NCI-H2227 (cell line): ENCODE measurements at regions not wholly inside any gene's neighbourhood (a gene's known extent, or its start where the extent isn't known, plus 50 kb on each side); places are given as distances from the start of the nearest gene placed in this dataset.
"Not testable (repeated sequence)": the region's sequence is repeated elsewhere in the genome, so short reads cannot be mapped to it uniquely, and the experiment has no call there.

Experiments used
- DNase-seq: peaks from one replicate; lab custom pipeline; 2025; ENCODE audit not compliant: unreplicated experiment; lab: John Stamatoyannopoulos, UW

DNA sequence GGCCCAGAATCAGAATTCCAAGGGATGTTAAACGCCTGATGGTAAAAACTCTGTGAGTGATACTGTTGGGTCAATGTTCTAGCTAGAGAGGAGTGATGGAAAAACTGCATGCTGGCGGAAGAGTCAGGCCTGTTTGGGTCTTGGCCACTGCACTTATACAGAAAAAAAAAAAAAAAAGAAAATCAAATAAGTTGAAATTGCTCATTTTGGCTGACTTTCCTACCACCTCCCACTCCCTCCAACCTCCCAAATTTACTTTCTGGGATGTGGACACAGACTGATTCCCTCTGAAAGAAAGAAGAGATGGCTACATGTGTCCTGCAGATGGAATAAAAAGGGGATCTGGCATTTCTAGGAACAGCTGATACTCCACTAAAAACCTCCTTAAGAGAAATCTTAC lies 234.1 kb upstream of the GIMD1 start:
- no peak for DNase-seq

DNA sequence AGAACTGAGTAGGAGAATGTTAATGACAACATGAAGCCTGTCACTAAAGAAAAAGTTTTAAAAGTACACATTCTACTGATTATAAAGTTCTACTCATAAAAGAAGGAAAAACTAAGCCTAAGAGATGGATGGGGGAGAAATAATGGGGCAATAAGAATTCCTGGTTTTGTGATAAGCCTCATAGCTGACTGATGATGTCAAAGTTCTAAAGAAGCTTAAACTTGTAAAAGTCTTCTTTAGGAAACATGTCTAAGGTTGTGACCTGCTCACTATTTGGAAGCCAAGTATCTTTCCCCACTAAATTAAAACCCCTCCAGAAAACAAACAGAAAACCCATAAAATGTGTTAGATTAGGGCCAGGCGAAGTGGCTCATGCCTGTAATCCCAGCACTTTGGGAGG lies 232.9 kb upstream of the GIMD1 start:
- no peak for DNase-seq

DNA sequence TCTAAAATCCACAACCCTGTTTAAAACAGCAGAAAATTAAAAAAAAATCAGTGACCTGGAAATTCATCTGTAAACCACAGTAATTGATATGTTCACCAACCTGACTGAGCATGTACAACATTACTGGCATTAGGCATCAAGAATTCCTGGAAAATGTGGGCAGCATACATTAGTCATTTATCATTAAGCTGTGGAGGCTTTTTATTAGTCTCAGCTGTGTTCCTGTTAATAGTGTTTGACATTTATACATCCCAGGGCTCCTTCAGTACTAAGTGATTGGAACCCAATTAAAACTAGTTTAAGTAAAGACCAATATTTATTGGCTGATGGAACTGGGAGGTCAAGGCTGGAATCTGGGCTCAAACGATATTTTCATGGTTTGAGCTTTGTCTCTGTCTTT lies 227.3 kb upstream of the GIMD1 start:
- DNase-seq = no peak

DNA sequence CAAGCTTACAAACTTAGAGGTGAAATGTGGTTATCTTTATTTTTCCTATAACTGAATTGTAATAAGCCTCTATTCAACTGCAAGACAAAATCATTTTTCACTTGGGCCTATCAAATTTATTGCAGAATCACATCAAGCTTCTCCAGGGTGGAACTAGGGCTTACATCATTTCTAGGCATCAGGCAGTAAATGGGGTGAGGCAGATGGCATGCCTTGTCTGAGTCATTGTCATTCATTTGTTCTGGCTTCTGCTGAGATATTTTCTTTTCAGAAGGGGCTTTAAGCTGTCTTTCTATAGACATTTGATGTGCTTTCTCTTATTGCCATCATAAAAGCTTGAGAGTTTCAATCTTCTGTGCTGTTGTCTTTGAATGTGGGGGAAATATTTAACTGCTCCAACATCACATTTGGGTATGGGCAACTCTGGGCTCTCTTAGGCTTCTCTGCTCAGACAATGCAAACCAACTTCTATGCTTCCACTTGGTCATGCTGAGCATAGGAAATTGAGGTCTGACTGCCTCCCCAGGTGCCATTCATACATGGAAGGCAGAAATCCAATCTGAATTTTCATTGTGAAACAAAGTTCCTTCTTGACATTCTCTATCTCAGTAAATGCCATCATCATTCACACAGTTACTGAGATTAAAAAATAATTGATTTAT lies 225.8 kb upstream of the GIMD1 start:
- DNase-seq = no peak

DNA sequence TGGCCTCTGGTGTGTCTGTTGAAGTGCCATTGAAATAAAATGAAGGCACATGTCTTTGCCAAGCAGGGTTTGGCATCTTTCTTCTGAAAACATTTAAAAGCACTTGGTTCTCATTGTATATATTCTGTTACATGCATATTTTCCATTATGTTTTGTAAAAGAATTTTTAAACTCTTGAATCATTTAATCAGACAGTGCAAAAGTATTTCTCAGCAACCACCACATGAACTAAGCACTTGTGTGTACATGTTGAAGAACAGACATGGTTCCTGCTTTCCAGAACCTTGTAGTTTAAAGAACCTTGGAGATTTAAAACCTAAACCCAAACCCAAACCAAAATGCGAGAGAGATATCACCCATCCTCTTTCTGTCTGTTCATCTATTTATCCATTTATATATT lies 220.3 kb upstream of the GIMD1 start:
- DNase-seq = no peak

DNA sequence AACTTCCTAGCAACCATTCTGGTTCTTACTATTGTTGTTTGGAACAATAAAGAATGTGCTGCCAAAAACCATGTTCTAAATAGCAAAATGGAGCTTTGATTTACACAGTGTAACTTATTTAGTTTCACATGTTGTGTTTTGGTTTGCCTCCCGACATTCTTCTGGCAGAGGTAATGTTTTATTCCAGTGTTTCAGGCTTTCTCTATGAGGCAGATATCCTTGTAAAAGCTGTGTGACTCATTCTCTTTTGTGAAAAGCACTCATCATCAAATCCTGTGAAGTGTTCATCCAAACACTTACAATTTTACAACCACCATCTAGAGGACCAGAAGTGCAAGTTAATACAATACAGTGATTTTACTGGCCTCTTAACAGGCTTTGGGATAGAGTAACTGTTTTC lies 219.0 kb upstream of the GIMD1 start:
- no peak for DNase-seq

DNA sequence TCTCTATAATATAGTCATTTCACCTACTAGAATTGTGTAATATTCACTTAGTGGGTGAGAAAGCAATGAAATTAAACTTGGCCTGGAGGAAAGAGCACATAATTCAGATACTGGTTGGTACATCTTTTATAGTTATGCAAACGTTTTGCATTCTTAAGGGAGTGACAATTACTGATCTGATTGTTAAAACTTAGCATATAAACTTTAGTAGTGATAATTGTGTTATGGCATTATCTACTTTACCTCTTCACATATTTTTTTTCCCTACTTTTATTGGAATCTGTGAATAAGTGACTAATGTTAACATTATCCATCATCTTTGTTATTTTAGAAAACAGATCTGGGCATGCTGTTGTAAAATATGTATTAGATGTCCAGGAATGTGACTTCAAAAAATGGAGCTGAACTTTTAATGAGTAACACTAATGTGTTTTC lies 217.4 kb upstream of the GIMD1 start:
- DNase-seq = no peak

DNA sequence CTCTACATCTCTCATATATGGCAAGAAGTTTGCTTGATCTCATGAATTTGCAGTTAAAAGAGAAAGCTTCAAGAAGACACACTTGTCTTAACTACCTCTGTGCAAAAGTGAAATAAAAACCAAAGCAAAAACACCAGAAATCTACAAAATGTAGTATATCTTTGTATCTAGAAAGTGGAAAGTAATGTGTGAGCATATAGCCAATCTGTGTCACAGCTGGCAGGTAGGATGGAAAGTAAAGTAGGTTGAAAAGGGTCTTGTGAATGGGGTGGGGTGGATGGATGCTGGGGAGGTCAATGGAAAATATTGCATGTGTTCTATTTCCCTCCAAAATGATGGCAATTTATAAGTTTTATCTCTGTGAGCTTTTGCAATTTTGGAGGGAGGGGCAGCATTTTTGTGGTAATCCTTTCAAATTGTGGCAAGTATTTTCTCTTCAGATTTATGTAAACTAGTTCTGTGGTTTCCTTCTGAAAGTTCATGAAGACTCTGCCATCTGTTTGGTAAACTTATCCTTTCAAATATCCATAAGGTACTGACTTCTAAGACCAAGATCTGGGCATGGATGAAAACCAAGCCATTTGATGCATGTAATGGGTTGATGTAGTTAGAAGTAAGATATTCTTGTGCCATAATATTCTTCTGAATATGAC lies 215.9 kb upstream of the GIMD1 start:
- no peak for DNase-seq

DNA sequence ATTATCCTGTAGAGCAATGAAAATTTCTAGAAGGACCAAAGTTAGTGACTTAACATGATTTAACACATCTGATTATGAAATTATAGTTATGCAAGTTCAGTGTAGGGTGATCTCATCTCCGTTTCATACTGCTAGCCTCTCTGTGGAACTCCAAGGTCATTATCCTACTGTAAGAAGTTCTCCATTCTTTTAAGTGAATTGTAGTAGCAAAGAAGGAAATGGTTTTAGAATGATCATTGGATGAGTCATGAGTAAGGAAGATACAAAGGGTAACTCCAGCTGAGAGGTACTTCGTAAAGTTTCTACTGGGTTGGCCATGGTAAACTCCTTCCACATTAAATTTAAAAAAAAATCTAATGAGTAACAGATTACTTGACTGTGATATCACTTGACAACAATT lies 215.0 kb upstream of the GIMD1 start:
- DNase-seq = no peak

DNA sequence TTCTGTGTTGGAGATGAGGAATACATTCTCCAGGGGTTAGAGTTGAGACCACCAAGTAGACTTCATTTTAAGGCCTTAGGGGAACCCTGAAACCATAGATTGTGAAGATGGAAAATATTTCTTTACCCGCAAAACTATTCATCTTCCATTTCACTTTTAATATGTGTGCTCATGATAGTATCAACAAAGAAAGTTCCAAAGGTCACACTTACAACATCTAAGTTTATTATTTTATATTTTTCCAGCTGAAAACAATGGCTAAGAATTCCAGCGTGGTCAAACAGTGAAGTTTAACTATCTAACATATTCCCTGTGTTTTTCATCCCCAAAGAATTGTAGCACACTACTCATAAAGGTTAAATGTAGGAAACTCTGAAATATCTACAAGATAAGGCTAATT lies 214.5 kb upstream of the GIMD1 start:
- no peak for DNase-seq

DNA sequence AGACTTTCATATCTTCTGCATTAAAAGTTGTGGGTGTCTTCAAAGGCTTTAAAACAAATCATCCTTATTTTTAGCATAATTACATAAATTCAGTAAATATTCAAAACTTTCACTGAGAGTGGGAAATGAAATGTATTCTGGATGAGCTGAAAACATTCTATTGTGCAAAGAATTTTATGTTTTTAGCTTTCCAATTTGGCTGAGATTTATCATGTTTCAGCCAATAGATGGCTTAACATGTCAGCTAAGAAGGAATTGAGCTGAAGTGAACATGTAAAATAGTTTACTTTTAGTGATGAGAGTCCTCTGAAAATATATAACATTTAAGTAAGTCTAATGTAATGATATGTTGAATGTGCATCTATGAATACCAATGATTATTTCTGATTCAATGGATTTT lies 213.5 kb upstream of the GIMD1 start:
- no peak for DNase-seq

DNA sequence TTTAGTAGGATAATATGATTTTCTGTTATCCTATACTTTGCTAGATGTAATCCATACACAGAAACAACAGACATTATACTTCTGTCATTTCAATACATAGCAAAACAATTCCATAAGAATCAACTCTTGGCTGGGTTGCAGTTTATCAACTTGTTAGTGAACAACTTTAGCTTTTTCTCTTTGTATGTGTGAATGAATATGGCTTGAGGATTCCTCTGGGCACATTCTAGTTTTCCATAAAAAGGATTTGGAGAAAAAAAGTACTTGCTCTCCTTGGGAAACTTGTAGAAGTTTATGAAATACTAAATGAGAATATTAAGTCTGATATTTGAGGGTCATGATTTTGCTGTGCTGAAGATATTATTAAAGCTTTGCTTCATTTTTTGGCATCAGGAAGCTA lies 210.7 kb upstream of the GIMD1 start:
- no peak for DNase-seq

DNA sequence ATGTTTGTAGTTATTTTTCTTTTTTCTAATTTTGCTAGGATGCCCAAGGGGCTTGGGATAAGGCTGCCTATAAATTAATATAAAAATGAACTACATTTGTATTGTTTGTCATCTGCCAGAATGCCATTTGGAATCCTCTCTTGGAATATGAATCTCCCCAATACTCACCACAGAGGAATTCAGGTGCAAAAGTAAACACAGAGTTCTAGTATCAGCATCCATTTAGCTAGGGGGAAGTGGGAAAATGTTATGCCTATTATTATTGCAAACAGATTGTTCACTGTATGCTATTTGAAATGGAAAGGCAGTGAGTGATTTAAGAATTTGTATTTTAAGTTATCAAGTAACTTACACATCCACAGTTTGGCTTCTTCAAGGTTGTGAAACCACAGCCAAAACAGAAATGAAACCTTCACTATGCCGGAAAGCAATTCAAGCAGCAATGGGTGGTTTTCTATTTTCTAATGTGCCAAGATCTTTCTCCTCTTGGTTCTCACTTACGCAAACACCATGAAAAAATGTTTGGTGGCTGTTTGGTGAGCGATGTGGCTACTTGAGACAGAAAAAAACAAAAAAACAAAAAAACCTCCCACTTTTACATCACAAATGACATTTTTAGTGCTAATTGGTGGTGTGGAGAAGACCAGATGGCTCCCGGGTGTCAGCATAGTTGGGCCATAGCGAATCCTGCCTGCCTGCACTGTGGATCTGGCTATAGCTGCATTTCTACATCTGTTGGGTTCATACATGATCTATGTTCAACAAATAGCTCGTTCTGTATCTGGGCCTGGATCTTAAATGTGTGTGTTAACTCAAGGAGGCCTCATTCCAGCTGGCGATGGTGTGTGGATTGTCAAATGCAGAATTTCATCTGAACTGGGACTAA lies 200.8 kb upstream of the GIMD1 start:
- no peak for DNase-seq

DNA sequence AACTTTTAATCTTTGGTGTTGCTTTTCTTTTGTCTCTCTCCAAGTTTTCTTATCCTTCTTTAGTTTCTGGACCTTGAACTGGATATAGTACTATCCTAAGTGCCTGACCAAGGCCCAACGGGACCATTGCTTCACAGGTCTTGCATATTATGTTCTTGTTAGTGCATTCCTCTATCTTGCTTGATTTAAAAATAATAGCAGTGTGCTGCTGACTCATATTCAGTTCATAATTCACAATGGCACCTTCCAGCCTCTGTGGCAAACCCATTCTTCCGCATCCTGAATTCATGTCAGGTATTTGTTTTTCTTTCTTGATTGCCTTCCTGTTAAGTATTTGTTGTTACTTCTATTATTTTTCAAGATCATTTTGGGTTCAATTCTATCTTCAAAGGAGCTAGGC lies 197.1 kb upstream of the GIMD1 start:
- DNase-seq = no peak

DNA sequence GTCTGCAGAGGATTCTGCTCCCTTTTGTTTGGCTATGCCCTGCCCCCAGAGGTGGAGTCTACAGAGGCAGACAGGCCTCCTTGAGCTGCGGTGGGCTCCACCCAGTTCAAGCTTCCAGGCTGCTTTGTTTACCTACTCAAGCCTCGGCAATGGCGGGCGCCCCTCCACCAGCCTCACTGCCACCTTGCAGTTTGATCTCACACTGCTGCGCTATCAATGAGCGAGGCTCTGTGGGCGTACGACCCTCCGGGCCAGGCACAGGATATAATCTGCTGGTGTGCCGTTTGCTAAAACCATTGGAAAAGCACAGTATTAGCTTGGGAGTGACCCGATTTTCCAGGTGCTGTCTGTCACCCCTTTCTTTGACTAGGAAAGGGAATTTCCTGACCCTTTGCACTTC lies 195.1 kb upstream of the GIMD1 start:
- DNase-seq = not testable (repeated sequence)

DNA sequence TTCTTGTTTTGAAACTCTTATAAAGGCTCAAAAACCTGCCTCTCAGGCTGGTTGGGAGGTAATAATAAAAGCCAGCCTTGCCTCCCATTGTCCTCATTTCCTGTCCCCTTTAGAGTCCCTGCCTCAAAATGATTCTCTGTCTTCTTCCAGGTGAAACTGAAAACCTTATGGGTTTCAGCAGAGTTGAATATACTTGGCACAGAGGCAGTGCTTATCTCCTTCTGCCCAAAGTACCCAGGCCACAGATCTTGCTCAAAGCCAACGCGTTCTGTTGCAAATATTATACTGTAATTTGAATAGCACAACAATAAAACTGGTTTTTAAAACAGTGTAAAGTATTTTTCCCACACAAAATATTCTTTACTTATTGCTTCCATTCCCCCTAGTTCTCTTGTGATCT lies 183.1 kb upstream of the GIMD1 start:
- no peak for DNase-seq

DNA sequence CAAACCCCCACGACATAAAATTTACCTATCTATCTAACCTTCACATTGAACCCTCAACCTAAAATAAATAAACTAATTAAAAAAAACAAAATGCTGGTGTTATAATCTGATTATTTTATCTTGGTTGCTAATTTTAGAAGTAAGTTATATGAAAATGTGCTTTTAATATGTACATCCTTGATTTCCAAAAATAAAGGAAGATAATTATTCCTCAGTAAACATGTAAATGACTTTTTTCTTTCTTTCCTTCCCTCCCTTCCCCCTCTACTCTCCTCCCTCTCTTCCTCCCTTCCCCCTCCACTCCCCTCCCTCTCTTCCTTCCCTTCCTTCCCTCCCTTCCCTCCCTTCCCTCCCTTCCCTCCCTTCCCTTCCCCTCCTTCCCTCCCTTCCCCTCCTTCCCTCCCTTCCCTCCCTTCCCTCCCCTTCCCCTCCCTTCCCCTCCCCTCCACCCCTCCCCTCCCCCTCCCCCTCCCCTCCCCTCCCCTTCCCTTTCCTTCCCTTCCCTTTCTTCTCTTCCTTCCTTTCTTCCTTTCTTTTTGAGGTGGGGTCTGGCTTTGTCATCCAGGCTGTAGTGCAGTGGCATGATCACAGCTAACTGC lies 180.0 kb upstream of the GIMD1 start:
- DNase-seq = no peak

DNA sequence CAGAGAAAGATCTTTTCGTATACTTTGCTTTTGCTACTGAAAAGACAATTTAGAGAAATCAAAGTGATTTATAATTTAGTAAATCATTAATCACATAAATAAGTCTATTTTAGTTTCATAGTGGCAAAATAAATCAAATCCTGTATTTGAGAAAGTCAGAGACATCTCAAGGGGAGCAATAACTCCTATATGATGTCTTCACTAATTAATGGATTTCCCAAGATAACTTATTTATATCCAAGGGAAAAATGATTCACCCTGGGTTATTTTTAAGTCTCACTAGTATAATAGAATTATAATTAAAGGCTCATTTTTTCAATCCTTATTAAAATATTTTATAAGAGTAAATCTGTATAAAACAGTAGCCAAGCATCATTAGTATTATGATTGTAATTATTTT lies 177.8 kb upstream of the GIMD1 start:
- DNase-seq = no peak

DNA sequence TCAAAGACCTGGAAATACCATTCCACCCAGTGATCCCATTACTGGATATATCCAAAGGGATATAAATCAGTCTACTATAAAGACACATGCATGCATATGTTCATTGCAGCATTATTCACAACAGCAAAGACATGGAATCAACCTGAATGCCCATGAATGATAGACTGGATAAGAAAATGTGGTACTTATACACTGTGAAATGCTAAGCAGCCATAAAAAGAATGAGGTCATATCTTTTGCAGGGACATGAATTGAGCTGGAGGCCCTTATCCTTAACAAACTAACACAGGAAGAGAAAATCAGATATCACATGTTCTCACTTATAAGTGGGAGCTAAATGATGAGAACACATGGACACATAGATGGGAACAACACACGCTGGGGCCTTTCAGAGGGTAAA lies 174.0 kb upstream of the GIMD1 start:
- not testable (repeated sequence) for DNase-seq

DNA sequence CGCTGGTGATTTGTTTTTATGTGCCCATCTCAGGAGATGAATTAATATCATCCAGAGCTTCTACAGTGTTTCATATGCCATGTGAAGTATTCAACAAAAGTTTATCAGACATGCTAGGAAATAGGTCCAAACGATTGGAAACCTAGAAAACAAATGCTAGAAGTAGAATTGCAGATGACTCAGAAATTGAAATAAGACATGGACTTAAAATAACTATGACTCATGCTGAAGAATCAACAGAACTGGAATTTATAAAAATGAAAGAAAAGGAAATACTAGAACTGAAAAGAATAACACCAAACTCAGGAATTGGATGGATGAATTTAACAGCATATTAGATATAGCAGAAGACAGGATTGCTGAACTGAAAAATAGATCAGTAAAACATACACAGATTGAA lies 172.7 kb upstream of the GIMD1 start:
- no peak for DNase-seq

DNA sequence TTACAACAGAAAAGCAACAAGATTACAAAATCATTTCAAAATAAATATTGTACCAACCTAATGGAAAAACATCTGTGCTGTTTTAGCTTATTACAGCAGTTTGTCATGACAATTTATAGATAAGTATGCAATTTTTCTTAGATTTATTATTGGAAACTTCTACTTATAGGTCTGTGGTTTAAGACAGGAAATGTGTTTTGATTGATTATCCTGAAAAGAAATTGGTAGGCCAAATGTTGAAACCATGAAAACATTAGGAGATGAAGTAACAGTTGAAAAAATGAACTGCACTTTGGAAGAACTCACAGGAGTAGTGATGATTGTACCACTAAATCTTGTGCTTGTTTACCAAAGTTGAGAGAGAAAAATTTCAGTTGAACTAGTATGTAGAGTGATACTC lies 162.2 kb upstream of the GIMD1 start:
- DNase-seq = no peak

DNA sequence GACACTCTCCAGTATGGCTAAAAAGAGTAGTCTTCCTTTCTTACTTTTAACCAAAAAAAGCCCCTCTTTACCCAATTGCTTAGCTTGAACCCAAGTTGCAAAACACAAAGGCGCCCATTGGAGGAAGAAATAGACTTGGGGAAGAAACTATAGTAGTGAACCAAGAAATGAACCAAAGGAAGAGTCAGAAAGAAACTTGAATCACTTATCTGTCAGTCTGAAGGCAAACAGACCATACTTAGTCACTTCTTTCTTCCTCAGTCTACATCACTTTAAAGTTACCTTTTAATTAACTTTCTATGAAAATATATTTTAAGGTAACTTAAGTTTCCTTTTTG lies 161.4 kb upstream of the GIMD1 start:
- DNase-seq = no peak
